Left cardiac atrium (tissue), 4 donors: ENCODE measurements at regions not wholly inside any gene's neighbourhood (a gene's known extent, or its start where the extent isn't known, plus 50 kb on each side); places are given as distances from the start of the nearest gene placed in this dataset.
A peak's percentile ranks its signal among the peaks of the same experiment; 100 is the strongest.

Source experiments
- ATAC-seq, 2 donors: fragments of 200-7000 bp; cut with Tn5 transposase; one replicate each; pipeline ENCODE4 v1.9.1; 2020; ENCODE audit warnings: mild to moderate bottlenecking in 2 of 2, moderate library complexity in 2 of 2
- DNase-seq: peaks from one replicate; pipeline ENCODE4 v3.0.0-alpha.2; 2020
- intact Hi-C, 2 donors: fragments of 100-400 bp; cut with DNase I; formaldehyde crosslinking; loops; one replicate each; pipeline versions ENCODE4 v1.14.1 to v1.15.1; 2022 to 2023
- donor health status: DM: no; HTN: yes; CAD: no.
- donor health status: DM: no; HTN: yes; CAD: no; lungs with severe emphysema.
- donor health status: DM: yes; HTN: yes; CAD: no.
- donor health status: Dilated cardiomyopathy.

DNA sequence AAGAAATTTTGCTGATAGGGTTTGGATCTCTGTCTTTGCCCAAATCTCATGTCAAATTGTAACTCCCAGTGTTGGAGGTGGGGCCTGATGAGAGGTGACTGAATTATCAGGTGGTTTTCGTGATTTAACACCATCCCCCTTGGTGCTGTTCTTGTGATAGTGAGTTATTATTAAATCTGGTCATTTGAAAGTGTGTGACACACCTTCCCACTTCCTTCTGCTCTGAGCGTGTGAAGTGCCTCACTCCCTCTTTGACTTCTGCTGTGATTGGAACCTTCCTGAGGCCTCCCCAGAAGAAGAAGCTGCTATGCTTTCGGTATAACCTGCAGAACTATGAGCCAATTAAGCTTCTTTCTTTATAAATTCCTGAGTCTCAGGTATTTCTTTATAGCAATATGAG is 632.0 kb downstream of the SLITRK5 start:
- intact Hi-C loops, result no loop called here
- ATAC-seq, result no peak
- no peak for DNase-seq

DNA sequence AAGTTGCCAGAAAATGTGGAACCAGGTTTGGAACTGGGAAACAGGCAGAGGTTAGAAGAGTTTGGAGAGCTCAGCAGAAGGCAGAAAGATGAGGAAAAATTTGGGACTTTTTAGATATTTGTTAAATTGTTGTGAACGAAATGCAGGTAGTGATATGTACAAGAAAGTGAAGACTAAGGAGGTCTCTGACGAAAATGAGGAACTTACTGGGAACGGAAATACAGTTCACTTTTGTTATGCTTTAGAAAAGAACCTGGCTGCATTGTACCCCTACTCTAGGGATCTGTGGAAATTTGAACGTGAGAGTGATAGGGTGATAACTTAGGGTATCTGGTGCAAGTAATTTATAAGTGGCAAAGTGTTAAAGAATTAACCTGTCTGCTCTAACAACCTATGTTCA is 632.4 kb downstream of the SLITRK5 start:
- intact Hi-C loops, result no loop called here
- ATAC-seq, result no peak
- DNase-seq, result no peak

DNA sequence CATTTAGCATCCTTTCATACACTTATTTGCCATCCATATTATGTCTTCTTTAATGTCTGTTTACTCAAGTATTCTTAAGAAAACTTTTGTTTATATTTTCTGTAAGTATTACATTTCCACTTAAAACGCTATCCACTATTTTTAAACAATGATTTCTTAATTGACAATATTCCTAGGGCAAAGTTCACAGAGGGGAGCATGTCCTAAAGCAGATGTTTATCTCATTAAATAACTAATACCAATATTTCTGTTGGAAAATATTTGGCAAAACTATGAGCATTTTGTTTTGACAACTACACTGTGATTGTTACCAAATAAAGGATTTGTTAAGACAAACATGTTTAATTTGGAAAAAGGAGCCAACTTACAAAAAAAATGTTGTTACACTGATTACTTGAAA is 643.3 kb downstream of the SLITRK5 start:
- no peak for DNase-seq

DNA sequence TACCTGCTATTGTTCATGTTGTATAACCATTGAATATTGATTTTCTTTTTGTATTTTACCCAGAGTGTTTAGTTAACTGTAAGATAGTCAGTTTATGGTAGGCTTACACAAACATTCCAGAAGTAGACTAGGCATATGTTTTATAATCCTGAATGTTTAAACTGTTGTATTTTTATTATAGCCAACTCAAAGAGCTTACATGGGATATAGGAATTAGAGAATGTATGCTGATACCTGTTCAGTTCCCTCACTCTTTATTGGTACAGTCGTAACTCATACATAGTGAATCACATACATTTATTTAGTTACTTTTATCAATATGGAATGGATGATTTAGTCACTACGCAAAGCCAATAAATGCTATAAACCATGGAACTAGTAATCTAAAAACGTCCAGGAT is 657.9 kb downstream of the SLITRK5 start:
- intact Hi-C loops, result no loop called here
- no peak for DNase-seq

More for the DNA sequence above, 643.3 kb downstream of the SLITRK5 start:
- ATAC-seq, result no peak
- intact Hi-C loops, result no loop called here

DNA sequence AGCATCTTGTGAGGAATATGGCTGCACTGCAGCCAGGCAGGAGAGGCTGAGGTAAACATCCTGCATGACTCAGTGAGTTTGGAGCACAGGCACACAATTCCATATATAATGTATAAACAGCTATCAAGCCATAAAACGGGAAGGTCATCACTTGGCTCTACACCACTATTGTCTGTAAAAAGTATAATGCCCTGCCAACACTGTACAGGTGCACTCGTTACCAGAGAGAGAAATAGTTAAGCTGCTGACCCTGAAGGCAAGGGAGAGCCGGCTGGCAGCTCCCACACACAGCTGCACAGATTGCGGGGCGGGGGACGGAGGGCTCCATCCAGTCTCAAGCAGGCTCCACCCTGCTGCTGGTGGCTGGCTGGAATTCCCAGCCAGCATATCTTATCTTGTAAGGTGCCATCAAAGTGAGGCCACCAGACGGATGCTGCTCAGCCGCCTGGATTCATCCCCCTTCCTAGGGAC is 668.1 kb downstream of the SLITRK5 start:
- no peak for ATAC-seq
- no peak for DNase-seq

More for the DNA sequence above, 657.9 kb downstream of the SLITRK5 start:
- ATAC-seq, result no peak

DNA sequence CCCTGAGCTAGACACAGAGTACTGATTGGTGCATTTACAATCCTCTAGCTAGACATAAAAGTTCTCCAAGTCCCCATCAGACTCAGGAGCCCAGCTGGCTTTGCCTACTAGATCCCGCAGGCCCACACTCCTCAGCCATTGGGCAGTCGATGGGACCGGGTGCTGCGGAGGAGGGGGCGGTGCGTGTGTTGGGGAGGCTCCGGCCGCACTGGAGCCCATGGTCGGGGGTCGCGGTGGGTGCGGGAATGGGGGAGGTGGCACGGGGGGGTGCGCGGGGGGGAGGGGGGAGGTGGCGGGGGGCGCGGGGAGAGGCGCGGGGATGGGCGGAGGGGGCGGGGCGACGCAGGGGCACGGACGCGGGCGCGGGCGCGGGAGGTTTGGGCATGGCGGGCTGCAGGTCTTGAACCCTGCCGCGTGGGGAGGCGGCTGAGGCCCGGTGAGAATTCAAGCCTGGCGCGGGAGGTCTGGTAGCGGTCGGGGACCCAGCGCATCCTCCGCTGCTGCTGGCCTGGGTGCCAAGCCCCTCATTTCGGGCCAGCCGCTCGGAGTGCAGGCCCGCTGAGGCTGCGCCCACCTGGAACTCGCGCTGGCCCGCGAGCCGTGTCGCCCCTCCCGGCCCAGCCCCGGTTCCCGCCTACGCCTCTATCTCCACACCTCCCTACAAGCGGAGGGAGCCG is 674.1 kb downstream of the SLITRK5 start:
- no peak for ATAC-seq
- no peak for DNase-seq
- intact Hi-C loops, result no loop called here

More for the DNA sequence above, 668.1 kb downstream of the SLITRK5 start:
- intact Hi-C loops, result no loop called here

DNA sequence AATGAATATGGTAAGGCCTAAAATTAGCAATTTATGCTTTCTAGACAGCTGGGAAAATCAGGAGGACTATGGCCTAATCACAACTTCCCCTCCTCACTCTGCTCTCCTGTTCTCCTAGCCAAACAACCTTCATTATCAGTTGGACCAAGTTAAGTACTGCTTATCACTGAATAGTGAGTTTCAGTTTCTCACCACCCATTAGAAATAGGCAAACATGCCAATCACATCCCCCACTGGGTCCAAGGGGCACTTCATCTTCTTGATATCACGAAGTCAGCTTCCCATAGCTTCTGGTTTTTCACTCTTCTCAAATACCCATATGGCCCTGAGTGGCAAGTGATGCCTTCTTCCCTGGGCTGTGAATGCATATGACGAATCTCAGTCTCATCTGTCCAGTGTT is 689.6 kb downstream of the SLITRK5 start:
- DNase-seq (no peak), ATAC-seq (no peak)
- intact Hi-C loops, result no loop called here

DNA sequence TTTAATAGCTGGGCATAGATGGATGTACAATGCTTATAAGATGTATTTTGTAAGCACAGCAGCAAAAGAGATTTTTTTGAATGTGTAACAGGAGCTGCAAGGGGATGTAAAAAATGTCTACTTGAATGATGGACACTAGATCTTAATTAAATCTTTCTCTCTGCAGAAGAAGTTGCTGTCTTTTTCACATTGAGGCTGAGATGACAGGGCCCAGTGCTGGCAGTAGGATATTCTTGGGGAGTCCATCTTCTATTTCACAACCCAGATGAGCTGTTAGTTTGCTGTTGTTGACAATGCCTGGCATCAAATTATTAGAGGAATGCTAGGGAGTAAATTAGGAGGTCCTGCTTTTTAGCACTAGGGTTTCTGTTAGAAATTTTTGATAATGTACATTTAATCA is 698.7 kb downstream of the SLITRK5 start:
- ATAC-seq (peak in 1 of 2 donors; percentile 46), DNase-seq (no peak)
- intact Hi-C loops, result no loop called here

DNA sequence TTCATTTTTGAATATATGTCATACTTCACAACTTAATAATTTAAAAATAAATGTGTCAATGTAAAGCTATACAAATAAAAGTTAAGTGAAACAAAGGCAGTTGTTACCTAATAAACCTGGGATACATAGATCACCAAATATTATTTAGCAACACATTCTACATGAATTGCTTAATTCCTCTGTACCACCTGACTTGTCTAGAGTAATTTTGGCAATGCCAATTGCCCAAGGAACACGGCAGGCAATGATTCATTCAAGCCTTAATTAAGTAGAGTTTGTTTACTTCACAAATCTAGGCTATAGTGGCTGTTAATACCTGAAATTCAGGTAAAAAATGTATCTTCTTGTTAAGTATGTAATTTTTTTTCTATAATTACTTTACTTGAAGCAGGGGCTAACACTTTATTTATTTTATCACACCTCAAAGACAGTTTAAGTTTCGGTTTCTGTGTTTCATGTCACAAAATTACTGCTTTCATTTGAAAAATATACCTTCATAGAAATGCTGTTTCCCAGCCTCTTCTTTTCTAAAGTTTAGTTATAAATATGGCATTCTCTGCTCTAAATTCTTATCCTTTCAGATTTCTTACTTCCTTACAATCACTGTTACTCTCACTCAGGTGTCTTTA is 705.7 kb downstream of the SLITRK5 start:
- DNase-seq (no peak), ATAC-seq (peak in 1 of 2 donors; percentile 19)
- intact Hi-C loops, result no loop called here

DNA sequence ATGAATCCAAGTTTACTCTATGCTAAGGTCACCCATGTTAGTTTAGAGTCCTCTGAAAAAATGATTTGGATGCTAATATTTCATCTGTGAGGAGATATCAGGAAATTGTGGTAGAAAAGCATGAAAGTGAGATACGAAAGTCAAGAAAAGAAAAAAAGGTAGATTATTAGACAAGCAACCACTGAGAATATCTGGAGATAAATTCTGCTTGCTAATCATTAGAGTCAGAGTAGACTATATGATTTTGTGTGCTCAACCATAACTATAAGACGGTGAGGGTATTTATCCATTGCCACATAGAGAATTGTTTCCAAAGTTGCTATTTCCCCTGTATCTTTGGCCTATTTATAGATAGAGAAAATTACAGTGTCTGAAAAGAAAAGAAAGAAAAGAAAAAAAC is 706.7 kb downstream of the SLITRK5 start:
- intact Hi-C loops, result no loop called here

DNA sequence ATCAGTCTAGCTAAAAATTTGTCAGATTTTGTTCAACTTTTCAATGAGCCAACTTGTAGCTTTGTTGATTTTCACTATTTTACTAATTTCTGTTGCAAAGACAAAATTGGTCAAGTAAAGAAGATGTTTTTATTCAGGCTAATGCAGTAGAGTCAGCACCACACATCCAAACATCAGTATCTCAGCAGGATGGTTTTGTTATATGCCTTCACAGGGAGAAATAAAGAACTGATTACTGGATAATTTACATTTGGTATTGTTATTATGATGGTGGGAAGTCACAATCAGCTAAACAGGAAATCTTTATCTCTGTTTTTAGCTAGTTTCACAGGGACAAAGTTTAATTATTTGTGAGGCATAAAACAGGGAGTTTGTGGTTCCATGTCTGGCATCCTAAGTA is 713.4 kb downstream of the SLITRK5 start:
- intact Hi-C loops, result no loop called here
- DNase-seq (no peak), ATAC-seq (no peak)

More for the DNA sequence above, 706.7 kb downstream of the SLITRK5 start:
- no peak for DNase-seq
- ATAC-seq, result no peak

DNA sequence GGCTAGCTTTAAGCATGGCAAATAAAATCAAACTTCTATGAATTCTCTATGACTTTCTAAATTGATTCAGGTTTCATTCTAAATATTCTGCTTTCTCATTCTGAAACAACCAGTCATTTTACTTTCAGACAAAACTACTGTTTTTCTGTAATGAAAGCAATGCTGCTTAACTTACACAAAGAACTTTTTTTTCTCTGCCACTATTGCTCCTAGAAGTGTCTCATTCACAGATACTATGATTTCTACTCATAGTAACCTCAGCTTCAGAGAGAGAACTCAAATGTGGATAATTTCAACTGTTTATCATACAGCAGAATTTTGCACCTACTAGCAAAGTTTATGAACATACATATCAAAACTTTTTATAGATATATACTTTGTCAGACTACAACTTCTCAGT is 724.6 kb downstream of the SLITRK5 start:
- intact Hi-C loops, result no loop called here

DNA sequence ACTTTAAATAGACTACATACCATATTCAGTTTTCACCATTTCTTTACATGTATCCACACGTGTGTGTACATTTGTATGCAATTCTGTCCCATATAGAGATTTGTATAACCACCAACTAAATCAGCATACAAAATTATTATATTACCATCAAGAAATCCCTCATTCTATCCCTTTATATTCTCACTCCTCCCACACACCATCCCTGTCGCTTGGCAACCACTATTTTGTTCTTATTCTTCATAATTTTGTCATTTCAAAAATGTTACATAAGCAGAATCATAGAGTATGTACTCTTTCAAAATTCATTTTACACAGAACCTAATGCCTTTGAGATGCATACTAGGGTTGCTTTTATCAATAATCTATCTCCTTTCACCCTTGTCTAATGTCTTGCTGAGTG is 740.5 kb downstream of the SLITRK5 start:
- intact Hi-C loops, result no loop called here
- no peak for ATAC-seq
- DNase-seq, result no peak

More for the DNA sequence above, 724.6 kb downstream of the SLITRK5 start:
- DNase-seq (no peak), ATAC-seq (no peak)

DNA sequence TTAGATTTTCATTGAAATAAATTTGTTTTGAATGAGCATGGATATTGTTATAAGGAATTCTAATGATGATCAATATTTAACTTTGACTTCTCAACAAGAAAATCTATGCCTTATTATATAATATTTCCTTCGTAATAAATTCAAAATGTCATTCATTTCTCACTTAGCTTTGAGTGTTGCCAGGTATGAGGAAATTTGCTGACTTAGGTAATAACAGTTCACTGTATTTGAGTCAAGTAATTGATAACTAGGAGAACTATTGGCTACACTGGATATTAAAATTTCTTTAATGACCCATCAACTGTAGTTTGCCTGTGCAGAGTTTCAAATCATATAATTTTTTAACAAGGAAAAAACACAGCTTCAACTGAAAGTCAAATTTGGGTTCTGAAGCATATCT is 746.6 kb downstream of the SLITRK5 start:
- intact Hi-C loops, result no loop called here
- ATAC-seq (no peak), DNase-seq (no peak)

DNA sequence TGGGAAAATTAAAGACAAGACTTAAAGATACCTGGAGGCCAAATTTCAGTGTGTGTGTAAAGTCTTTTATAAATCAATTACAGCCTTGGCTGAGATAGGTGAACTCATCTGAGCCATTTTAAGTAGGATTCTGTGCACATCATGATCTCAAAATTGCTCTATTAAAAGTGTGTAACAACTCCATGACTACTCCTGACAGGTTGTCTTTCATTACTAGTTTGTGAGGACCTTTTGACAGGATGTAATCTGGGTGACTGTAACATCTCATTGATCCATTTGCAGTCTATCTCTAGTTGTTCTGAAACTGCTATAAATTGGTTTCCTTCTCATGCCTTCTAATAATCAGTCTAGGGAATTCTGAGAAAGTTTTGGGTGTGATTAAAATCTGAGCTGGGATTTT is 753.3 kb downstream of the SLITRK5 start:
- intact Hi-C loops, result no loop called here
- DNase-seq, result no peak
- no peak for ATAC-seq

DNA sequence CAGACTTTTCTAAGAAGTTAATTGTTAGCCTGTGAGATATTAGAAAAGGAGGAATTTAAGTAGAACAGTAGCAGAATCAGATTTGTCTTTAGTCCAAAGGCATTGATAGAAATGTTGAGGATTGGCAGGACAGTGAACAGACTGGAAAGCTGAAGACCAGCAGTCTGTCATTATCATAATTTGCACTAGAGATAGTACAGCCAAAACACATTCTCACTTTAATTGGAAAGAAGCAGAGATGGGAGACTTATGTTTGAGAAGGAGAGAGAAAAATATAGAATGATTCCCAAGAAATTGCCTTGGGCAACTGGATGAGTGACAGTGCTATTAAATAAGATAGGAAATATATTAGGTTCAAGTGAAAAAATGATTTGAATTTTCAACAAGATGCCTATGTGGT is 755.5 kb downstream of the SLITRK5 start:
- intact Hi-C loops, result no loop called here
- ATAC-seq (no peak), DNase-seq (no peak)

DNA sequence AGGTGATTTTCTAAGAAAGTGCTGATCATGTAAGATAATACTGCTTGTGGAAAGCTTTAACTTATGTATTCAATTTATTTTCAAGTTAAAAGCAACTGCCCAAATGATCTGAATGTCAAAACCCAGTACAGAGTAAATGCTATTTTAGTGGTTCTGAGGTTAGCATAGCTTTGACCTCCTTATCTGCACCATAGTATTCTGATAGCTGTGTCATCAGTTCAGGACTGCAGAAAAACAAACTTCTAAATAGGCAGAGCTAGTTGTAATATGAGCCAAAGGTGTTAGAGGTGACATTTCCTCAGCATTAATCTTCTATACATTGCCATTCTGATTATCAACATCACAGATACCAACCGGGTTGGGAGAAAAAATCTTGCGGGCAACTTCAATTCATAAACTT is 758.7 kb downstream of the SLITRK5 start:
- intact Hi-C loops, result no loop called here
- no peak for DNase-seq
- no peak for ATAC-seq

DNA sequence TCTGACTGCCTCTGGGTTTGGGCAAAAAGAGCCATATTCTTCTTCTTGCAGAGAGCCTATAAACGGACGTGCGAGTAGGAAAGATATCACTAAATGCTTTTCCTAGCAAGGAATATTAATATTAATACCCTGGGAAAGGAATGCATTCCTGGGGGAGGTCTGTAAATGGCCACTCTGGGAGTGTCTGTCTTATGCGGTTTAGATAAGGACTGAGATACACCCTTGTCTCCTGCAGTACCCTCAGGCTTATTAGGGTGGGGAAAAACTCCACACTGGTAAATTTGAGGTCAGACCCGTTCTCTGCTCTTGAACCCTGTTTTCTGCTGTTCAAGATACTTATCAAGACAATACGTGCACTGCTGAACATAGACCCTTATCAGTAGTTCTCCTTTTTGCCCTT is 763.8 kb downstream of the SLITRK5 start:
- intact Hi-C loops, result no loop called here
- no peak for ATAC-seq
- DNase-seq, result no peak

DNA sequence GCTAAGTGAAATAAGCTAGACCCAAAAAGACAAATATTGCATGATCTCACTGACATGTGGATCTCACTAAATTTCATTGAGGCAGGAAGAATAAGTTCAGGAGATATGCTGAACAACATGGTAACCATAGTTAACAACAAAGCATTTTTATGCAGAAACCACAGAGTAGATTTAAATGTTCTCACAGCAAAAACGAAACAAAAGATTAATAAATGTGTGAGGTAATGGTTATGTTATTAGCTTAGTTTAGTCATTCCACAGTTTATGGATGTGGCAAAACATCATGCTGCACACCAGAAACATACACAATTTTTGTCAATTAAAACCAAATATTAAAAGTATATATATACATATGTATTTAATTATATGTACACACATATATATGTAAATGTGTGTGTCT is 765.8 kb downstream of the SLITRK5 start:
- no peak for DNase-seq
- intact Hi-C loops, result no loop called here
- ATAC-seq, result no peak

DNA sequence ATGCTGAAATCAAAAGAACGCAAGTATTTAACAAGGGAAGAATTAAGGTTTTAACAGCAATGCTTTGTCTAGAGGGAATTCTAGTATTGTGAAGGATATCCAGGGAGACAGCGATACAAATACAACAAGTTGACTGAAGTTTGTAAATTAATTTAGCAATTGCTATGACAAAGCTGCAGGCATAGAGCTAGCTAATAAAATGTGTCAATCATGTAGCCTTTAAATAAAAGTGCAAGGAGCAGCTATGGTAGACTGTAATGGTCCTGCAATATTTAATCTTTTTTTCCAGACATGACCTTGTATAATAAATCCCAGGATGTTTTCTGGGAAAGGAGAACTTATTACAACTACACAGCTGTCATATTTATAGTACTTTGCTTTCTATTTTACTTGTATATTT is 779.3 kb downstream of the SLITRK5 start:
- DNase-seq, result no peak
- intact Hi-C loops, result no loop called here
- ATAC-seq, result no peak

DNA sequence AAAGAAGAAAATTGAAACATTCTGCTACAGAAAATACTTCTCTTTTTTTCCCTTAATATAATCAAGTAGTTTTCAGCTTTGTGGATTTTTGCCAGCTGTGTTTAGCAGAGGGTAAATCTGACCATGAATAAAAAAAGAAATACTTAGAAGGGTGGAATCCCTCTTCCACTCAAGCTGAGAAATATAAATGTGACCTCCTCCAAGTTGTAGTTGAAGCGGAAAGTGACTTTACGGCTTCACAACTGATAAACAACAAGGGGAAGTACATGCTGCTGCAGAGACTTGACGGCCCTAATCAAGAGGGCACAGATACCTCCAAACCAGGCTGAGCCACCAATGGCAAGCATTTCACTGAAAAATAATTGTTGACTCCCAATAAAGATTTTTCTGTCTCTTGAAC is 785.0 kb downstream of the SLITRK5 start:
- ATAC-seq, result no peak
- intact Hi-C loops, result no loop called here
- DNase-seq, result no peak
